Caco-2 (cell line): ENCODE measurements at regions not wholly inside any gene's neighbourhood (a gene's known extent, or its start where the extent isn't known, plus 50 kb on each side); places are given as distances from the start of the nearest gene placed in this dataset.

Experiments
- BruUV-seq: library from RNA; stranded (reverse); fragments of 400-500 nt; replicated peaks from 2 replicates; lab custom pipeline; 2021; lab: Mats Ljungman, UMichigan
- CTCF ChIA-PET: fragments of 300-600 bp; sonication (Branson Sonifier 250); formaldehyde crosslinking; loops from one replicate; lab custom pipeline; 2022; ENCODE audit warnings: antibody characterized with exemption; lab: Charles Lee
- POLR2A ChIA-PET: fragments of 300-600 bp; sonication (Branson Sonifier 250); formaldehyde crosslinking; loops from one replicate; lab custom pipeline; 2022; ENCODE audit warnings: antibody characterized with exemption; lab: Charles Lee
- DNase-seq, 2 experiments: peaks; one replicate each; pipeline versions ENCODE4 v3.0.0 to v3.0.0-alpha.2; 2020 to 2022
- H3K27me3 ChIP-seq: replicated peaks from 2 replicates; pipeline ENCODE4 v1.6.0; 2011; ENCODE audit warnings: low read length; ENCODE audit not compliant: control insufficient read depth, insufficient read depth
- H3K36me3 ChIP-seq: 2 replicates; pipeline ENCODE4 v1.5.1; 2011; ENCODE audit warnings: low read length; ENCODE audit not compliant: control insufficient read depth, insufficient read depth
- H3K4me1 ChIP-seq: fragments of 250-450 bp; sonication (Bioruptor Pico); 2 replicates; pipeline ENCODE4 v1.5.1; 2020; ENCODE audit warnings: mild to moderate bottlenecking
- H3K4me3 ChIP-seq: 2 replicates; pipeline ENCODE4 v1.5.1; 2011; ENCODE audit warnings: low read depth, mild to moderate bottlenecking, control low read depth, low read length
- H3K9me3 ChIP-seq: fragments of 250-450 bp; sonication (Bioruptor Pico); 2 replicates; pipeline ENCODE4 v1.5.1; 2020; ENCODE audit warnings: mild to moderate bottlenecking, moderate library complexity
- H3K27ac Mint-ChIP-seq: one replicate; pipeline ENCODE4 v1.8.0; 2022; ENCODE audit warnings: mixed read lengths; ENCODE audit not compliant: unreplicated experiment
- H3K27me3 Mint-ChIP-seq: one replicate; pipeline ENCODE4 v1.8.0; 2022; ENCODE audit warnings: mixed read lengths; ENCODE audit not compliant: insufficient read depth, unreplicated experiment
- H3K36me3 Mint-ChIP-seq: one replicate; pipeline ENCODE4 v1.8.0; 2022; ENCODE audit warnings: mild to moderate bottlenecking, mixed read lengths; ENCODE audit not compliant: insufficient read depth, unreplicated experiment
- H3K4me1 Mint-ChIP-seq: one replicate; pipeline ENCODE4 v1.8.0; 2022; ENCODE audit warnings: low read depth, mixed read lengths; ENCODE audit not compliant: unreplicated experiment
- H3K4me3 Mint-ChIP-seq: one replicate; pipeline ENCODE4 v1.8.0; 2022; ENCODE audit warnings: mild to moderate bottlenecking, moderate library complexity, mixed read lengths; ENCODE audit not compliant: unreplicated experiment
- H3K9me3 Mint-ChIP-seq: one replicate; pipeline ENCODE4 v1.8.0; 2022; ENCODE audit warnings: mixed read lengths; ENCODE audit not compliant: unreplicated experiment
- intact Hi-C: fragments of 100-400 bp; cut with micrococcal nuclease; formaldehyde crosslinking; loops from one replicate; pipeline ENCODE4 v1.10.0; 2022; ENCODE audit not compliant: unreplicated experiment
- TF ChIP-seq, protein P1 (sequence below), 2 experiments: fragments of 200-600 bp in 1 of 2; IDR thresholded peaks; 1 replicate in 1 of 2; 2 replicates in 1 of 2; pipeline versions ENCODE4 v1.5.1 to v1.8.0; 2011 to 2022; ENCODE audit warnings: antibody characterized with exemption in 1 of 2, control low read depth in 1 of 2, inconsistent platforms in 1 of 2, low read depth in 1 of 2, low read length in 1 of 2, mild to moderate bottlenecking in 1 of 2, moderate library complexity in 1 of 2; ENCODE audit not compliant: insufficient read depth in 1 of 2, severe bottlenecking in 1 of 2, unreplicated experiment in 1 of 2

DNA sequence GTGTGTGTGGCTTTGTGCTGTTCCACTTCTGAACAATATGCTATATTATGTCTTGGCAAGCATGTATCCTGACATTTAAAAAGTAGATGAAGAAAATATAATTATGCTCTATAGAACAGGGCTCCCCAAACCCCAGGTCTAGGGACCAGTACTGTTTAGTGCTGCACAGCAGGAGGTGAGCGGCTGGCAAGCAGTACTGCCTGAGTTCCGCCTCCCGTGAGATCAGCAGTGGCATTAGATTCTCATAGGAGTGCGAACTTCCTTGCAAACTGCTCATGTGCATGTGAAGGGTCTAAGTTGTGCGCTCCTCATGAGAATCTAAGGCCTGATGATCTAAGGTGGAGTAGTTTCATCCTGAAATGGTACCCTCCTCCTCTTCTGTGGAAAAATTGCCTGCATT is 979.1 kb upstream of the CTNND2 start:
- Histone ChIP-seq H3K36me3 (no peaks in the 10 kb centered on the region), H3K4me1 (no peaks in the 10 kb centered on the region), H3K9me3 (no peaks in the 10 kb centered on the region), H3K4me3 (no peak overlapping the region), H3K27me3 (no peaks in the 10 kb centered on the region)
- H3K27me3 Mint-ChIP-seq, result peaks cover 6% of the 10 kb centered on the region
- intact Hi-C loops, result no loop called here
- H3K36me3 Mint-ChIP-seq, result no peaks in the 10 kb centered on the region
- H3K9me3 Mint-ChIP-seq, result no peaks in the 10 kb centered on the region
- DNase-seq, result no peak
- H3K4me1 Mint-ChIP-seq, result no peaks in the 10 kb centered on the region
- no TSS peak for BruUV-seq
- H3K27ac Mint-ChIP-seq, result no peak overlapping the region
- TF ChIP-seq, protein P1, sequence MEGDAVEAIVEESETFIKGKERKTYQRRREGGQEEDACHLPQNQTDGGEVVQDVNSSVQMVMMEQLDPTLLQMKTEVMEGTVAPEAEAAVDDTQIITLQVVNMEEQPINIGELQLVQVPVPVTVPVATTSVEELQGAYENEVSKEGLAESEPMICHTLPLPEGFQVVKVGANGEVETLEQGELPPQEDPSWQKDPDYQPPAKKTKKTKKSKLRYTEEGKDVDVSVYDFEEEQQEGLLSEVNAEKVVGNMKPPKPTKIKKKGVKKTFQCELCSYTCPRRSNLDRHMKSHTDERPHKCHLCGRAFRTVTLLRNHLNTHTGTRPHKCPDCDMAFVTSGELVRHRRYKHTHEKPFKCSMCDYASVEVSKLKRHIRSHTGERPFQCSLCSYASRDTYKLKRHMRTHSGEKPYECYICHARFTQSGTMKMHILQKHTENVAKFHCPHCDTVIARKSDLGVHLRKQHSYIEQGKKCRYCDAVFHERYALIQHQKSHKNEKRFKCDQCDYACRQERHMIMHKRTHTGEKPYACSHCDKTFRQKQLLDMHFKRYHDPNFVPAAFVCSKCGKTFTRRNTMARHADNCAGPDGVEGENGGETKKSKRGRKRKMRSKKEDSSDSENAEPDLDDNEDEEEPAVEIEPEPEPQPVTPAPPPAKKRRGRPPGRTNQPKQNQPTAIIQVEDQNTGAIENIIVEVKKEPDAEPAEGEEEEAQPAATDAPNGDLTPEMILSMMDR (IDR thresholded peaks at IDR 0.05; ENCODE audit: insufficient read depth in 1 of 2, low read depth in 1 of 2, low read length in 1 of 2, severe bottlenecking in 1 of 2, unreplicated experiment in 1 of 2), result no peak
- ChIA-PET POLR2A (no interaction called here), CTCF (no interaction called here)
- H3K4me3 Mint-ChIP-seq, result no peak overlapping the region

DNA sequence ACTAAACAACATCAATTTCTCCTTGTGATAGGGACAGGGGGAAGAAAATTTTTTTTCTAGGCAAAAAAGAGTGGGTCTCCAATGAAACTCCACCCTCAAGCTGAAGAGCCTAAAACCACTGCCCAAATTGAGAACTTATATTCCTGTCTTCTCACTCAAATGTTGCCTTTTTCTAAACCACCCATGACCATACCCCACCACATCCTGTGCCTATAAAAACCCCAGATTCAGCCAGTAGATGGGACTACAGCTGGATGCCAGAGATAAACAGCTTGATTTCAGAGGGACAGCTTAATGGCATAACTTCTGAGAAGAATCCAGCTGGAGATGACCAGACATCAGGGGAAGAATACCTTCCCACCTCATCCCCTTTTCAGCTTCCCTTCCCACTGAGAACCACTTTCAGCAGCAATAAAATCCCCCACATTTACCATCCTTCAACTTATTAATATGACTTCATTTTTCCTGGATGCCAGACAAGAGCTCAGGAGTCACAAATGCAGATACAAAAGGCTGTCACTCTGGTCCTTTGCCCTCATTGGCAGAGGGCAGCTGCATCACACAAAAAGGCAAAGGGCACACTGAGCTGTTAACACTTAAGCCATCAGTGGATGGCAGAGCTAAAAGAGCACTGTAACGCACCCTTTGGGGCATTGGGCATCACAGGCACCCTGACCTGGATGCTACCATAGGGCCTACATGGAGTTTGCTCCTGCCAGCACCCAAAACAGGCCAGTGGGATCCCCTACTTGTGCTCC is 972.5 kb upstream of the CTNND2 start:
- Mint-ChIP-seq H3K27ac (no peak overlapping the region), H3K4me3 (no peak overlapping the region), H3K4me1 (no peaks in the 10 kb centered on the region), H3K36me3 (no peaks in the 10 kb centered on the region), H3K27me3 (no peaks in the 10 kb centered on the region), H3K9me3 (peaks cover 6% of the 10 kb centered on the region)
- H3K4me1 ChIP-seq, result no peaks in the 10 kb centered on the region
- intact Hi-C loops, result no loop called here
- DNase-seq, result no peak
- CTCF ChIA-PET, result no interaction called here
- no peaks in the 10 kb centered on the region for H3K36me3 ChIP-seq
- no peaks in the 10 kb centered on the region for H3K27me3 ChIP-seq
- POLR2A ChIA-PET, result no interaction called here
- H3K4me3 ChIP-seq, result no peak overlapping the region
- TF ChIP-seq, protein P1 (IDR thresholded peaks at IDR 0.05; ENCODE audit: insufficient read depth in 1 of 2, low read depth in 1 of 2, low read length in 1 of 2, severe bottlenecking in 1 of 2, unreplicated experiment in 1 of 2), result no peak
- BruUV-seq, result no TSS peak
- no peaks in the 10 kb centered on the region for H3K9me3 ChIP-seq

DNA sequence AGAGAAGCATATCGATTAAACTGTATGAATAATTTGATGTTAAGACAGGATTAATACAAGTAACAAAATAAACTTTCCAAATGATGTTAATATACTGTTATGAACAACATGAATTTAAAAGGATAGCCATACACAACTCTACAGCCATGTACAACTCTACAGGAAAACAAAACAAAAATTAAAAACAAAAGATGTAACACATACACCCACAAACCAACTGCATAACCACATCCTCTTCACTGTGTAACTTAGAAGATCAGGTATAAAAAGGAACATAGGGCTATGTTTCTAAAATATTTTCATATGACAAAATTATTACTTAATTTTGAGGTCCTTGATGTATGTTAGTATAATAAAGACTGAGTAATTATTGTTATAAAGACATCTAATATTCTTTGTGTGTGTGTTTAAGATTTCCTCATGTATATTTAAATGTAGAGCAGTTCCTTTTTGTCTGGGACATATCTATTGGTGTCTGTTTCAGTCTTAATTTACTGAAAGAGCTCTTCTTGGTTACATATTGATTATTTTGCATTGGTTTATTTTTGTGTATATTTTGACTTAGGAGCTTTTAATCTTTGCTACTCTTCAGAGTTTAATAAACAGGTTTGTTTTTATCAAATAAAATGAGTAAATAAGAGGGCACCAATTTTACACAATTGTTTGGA is 966.8 kb upstream of the CTNND2 start:
- H3K4me3 ChIP-seq, result no peak overlapping the region
- CTCF ChIA-PET, result no interaction called here
- TF ChIP-seq, protein P1 (IDR thresholded peaks at IDR 0.05; ENCODE audit: insufficient read depth in 1 of 2, low read depth in 1 of 2, low read length in 1 of 2, severe bottlenecking in 1 of 2, unreplicated experiment in 1 of 2), result no peak
- BruUV-seq, result no TSS peak
- intact Hi-C loops, result no loop called here
- Mint-ChIP-seq H3K4me3 (no peak overlapping the region), H3K36me3 (no peaks in the 10 kb centered on the region), H3K4me1 (no peaks in the 10 kb centered on the region), H3K27ac (no peak overlapping the region), H3K27me3 (no peaks in the 10 kb centered on the region), H3K9me3 (peaks cover 9% of the 10 kb centered on the region)
- H3K36me3 ChIP-seq, result no peaks in the 10 kb centered on the region
- H3K27me3 ChIP-seq, result no peaks in the 10 kb centered on the region
- no peak for DNase-seq
- H3K9me3 ChIP-seq, result no peaks in the 10 kb centered on the region
- POLR2A ChIA-PET, result no interaction called here
- H3K4me1 ChIP-seq, result no peaks in the 10 kb centered on the region
